ENCODE measurements at regions not wholly inside any gene's neighbourhood (a gene's known extent, or its start where the extent isn't known, plus 50 kb on each side); places are given as distances from the start of the nearest gene placed in this dataset.

DNA sequence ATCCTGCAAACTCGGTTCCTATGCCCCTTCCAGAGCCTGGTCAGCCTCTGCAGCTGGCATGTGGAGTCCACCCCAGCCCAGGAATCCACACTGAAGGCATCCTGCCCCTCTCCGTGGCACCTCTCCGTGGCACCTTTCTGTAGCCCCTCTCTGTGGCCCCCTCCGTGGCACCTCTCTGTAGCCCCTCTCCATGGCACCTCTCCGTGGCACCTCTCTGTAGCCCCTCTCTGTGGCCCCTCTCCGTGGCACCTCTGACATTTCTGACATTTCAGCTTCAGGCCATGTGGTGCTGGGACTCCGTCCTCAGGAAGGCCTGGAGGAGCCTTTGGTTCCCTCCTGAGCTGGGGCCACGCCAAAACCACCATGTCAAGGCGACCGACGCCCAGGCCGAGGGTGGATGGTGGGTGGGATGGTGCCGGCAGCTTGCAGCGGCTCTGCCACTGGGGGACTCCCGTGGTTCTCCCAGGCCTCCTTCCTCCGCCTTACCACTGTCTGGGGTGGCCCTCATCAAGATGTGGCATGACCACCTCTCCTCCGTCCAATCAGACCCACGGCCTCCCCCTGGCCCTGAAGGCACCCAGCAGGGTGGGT is 1518.5 kb downstream of the BRD1 start:
- DNase-seq (ENCODE audit: low read depth, low spot score) (no peak), ATAC-seq (no peak)
- intact Hi-C loops (cut with micrococcal nuclease) = no loop called here
- no peaks in the 10 kb centered on the region for H3K27me3 ChIP-seq (ENCODE audit: insufficient read depth, low read length)
- ChIA-PET RAD21 (ENCODE audit: low non-redundant PET in 1 of 2, low total read pairs in 2 of 2, uncharacterized antibody in 2 of 2, unreplicated experiment in 2 of 2) (no interaction called here), CTCF (no interaction called here), POLR2A (no interaction called here)
- H3K4me1 ChIP-seq (ENCODE audit: control insufficient read depth in 1 of 2, insufficient read depth in 2 of 2, low read length in 2 of 2) = no peaks in the 10 kb centered on the region
- no peaks in the 10 kb centered on the region for H3K9me2 ChIP-seq (ENCODE audit: insufficient read depth)
- no peaks in the 10 kb centered on the region for H3K36me3 ChIP-seq (ENCODE audit: control insufficient read depth in 1 of 2, insufficient read depth in 2 of 2, low read length in 2 of 2)
- H3K9me3 ChIP-seq (ENCODE audit: control insufficient read depth in 1 of 2, insufficient read depth in 1 of 2, low read depth in 1 of 2, low read length in 2 of 2) = no peaks in the 10 kb centered on the region; a peak in 2 of 4 replicates
- TF ChIP-seq, protein P1, sequence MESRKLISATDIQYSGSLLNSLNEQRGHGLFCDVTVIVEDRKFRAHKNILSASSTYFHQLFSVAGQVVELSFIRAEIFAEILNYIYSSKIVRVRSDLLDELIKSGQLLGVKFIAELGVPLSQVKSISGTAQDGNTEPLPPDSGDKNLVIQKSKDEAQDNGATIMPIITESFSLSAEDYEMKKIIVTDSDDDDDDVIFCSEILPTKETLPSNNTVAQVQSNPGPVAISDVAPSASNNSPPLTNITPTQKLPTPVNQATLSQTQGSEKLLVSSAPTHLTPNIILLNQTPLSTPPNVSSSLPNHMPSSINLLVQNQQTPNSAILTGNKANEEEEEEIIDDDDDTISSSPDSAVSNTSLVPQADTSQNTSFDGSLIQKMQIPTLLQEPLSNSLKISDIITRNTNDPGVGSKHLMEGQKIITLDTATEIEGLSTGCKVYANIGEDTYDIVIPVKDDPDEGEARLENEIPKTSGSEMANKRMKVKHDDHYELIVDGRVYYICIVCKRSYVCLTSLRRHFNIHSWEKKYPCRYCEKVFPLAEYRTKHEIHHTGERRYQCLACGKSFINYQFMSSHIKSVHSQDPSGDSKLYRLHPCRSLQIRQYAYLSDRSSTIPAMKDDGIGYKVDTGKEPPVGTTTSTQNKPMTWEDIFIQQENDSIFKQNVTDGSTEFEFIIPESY (IDR thresholded peaks at IDR 0.05; ENCODE audit: extremely low read depth, insufficient replicate concordance, low read length) = no peak
- TF ChIP-seq POLR2AphosphoS5 (IDR thresholded peaks at IDR 0.05; ENCODE audit: low read depth, low read length) (no peak), EZH2 (IDR thresholded peaks at IDR 0.05) (no peak), SP1 (IDR thresholded peaks at IDR 0.05; ENCODE audit: low read depth) (no peak), FOSL1 (IDR thresholded peaks at IDR 0.05; ENCODE audit: low read depth) (no peak), EGR1 (IDR thresholded peaks at IDR 0.05; ENCODE audit: low read depth) (no peak), ELF1 (IDR thresholded peaks at IDR 0.05; ENCODE audit: borderline replicate concordance, low read depth) (no peak), SIN3A (IDR thresholded peaks at IDR 0.05; ENCODE audit: low read depth) (no peak), TCF7L2 (IDR thresholded peaks at IDR 0.05; ENCODE audit: borderline replicate concordance, extremely low read depth, insufficient read depth, insufficient read length) (no peak), YY1 (IDR thresholded peaks at IDR 0.05; ENCODE audit: extremely low read depth, insufficient replicate concordance, low read depth, low read length) (no peak), RAD21 (IDR thresholded peaks at IDR 0.05; ENCODE audit: low read depth) (no peak), JUND (IDR thresholded peaks at IDR 0.05) (no peak), POLR2A (IDR thresholded peaks at IDR 0.05; ENCODE audit: borderline replicate concordance, extremely low read depth, insufficient read depth, insufficient read length) (no peak), EZH2phosphoT487 (IDR thresholded peaks at IDR 0.05; ENCODE audit: borderline replicate concordance) (no peak)
- no TSS peak for BruUV-seq (replicated peaks)
- no peak overlapping the region for H3K4me2 ChIP-seq (ENCODE audit: low read length)
- no peak overlapping the region for H3K4me3 ChIP-seq (replicated peaks in 1 of 2; ENCODE audit: low read depth in 1 of 2, low read length in 2 of 2)
- H4K20me1 ChIP-seq (ENCODE audit: insufficient read depth) = no peaks in the 10 kb centered on the region
- H3K79me2 ChIP-seq (ENCODE audit: insufficient read depth, low read length) = no peaks in the 10 kb centered on the region
- H3K27ac ChIP-seq (ENCODE audit: low read depth, low read length) = no peak overlapping the region
- no peak overlapping the region for H2AFZ ChIP-seq (ENCODE audit: low read depth, low read length, poor library complexity, severe bottlenecking)
- H3K9ac ChIP-seq (ENCODE audit: low read length) = no peak overlapping the region
